ENCODE measurements at regions not wholly inside any gene's neighbourhood (a gene's known extent, or its start where the extent isn't known, plus 50 kb on each side); places are given as distances from the start of the nearest gene placed in this dataset.
"Not testable (repeated sequence)": the region's sequence is repeated elsewhere in the genome, so short reads cannot be mapped to it uniquely, and the experiment has no call there.

- H3K27me3 ChIP-seq (ENCODE audit: insufficient read depth, insufficient read length); H3K4me1 ChIP-seq (ENCODE audit: insufficient read depth, insufficient read length); H3K9ac ChIP-seq (ENCODE audit: insufficient read length, low read depth); DNase-seq (ENCODE audit: low read depth, low spot score); H3K4me3 ChIP-seq (ENCODE audit: insufficient read length, low read depth); H3K9me3 ChIP-seq (ENCODE audit: insufficient read depth, low read length); H3K36me3 ChIP-seq (ENCODE audit: insufficient read depth, insufficient read length, low read length): not testable (repeated sequence)
Measured at GRCh38 chr21:5071180-5071579, 5450.2 kb upstream of the TPTE start.

GRCh38 chr21:5076854-5077253 lies 5444.5 kb upstream of the TPTE start:
- not testable (repeated sequence) for H3K36me3 ChIP-seq (ENCODE audit: insufficient read depth, insufficient read length, low read length); H3K9me3 ChIP-seq (ENCODE audit: insufficient read depth, low read length); H3K4me1 ChIP-seq (ENCODE audit: insufficient read depth, insufficient read length); DNase-seq (ENCODE audit: low read depth, low spot score); H3K4me3 ChIP-seq (ENCODE audit: insufficient read length, low read depth); H3K9ac ChIP-seq (ENCODE audit: insufficient read length, low read depth); H3K27me3 ChIP-seq (ENCODE audit: insufficient read depth, insufficient read length)

GRCh38 chr21:5079361-5079760 lies 5442.0 kb upstream of the TPTE start:
- not testable (repeated sequence) for H3K9me3 ChIP-seq (ENCODE audit: insufficient read depth, low read length); H3K9ac ChIP-seq (ENCODE audit: insufficient read length, low read depth); H3K4me1 ChIP-seq (ENCODE audit: insufficient read depth, insufficient read length); DNase-seq (ENCODE audit: low read depth, low spot score); H3K4me3 ChIP-seq (ENCODE audit: insufficient read length, low read depth); H3K27me3 ChIP-seq (ENCODE audit: insufficient read depth, insufficient read length); H3K36me3 ChIP-seq (ENCODE audit: insufficient read depth, insufficient read length, low read length)

- H3K4me1 ChIP-seq (ENCODE audit: insufficient read depth, insufficient read length); H3K9ac ChIP-seq (ENCODE audit: insufficient read length, low read depth); H3K36me3 ChIP-seq (ENCODE audit: insufficient read depth, insufficient read length, low read length); H3K27me3 ChIP-seq (ENCODE audit: insufficient read depth, insufficient read length); H3K9me3 ChIP-seq (ENCODE audit: insufficient read depth, low read length); DNase-seq (ENCODE audit: low read depth, low spot score); H3K4me3 ChIP-seq (ENCODE audit: insufficient read length, low read depth): not testable (repeated sequence)
Measured at GRCh38 chr21:5080015-5080414, 5441.4 kb upstream of the TPTE start.

- H3K9me3 ChIP-seq (ENCODE audit: insufficient read depth, low read length); H3K4me3 ChIP-seq (ENCODE audit: insufficient read length, low read depth); H3K27me3 ChIP-seq (ENCODE audit: insufficient read depth, insufficient read length); DNase-seq (ENCODE audit: low read depth, low spot score); H3K9ac ChIP-seq (ENCODE audit: insufficient read length, low read depth); H3K4me1 ChIP-seq (ENCODE audit: insufficient read depth, insufficient read length); H3K36me3 ChIP-seq (ENCODE audit: insufficient read depth, insufficient read length, low read length): not testable (repeated sequence)
Measured at GRCh38 chr21:5084246-5084645, 5437.1 kb upstream of the TPTE start.

GRCh38 chr21:5085456-5085855 lies 5435.9 kb upstream of the TPTE start:
- not testable (repeated sequence) for H3K36me3 ChIP-seq (ENCODE audit: insufficient read depth, insufficient read length, low read length); H3K4me1 ChIP-seq (ENCODE audit: insufficient read depth, insufficient read length); DNase-seq (ENCODE audit: low read depth, low spot score); H3K9me3 ChIP-seq (ENCODE audit: insufficient read depth, low read length); H3K27me3 ChIP-seq (ENCODE audit: insufficient read depth, insufficient read length); H3K4me3 ChIP-seq (ENCODE audit: insufficient read length, low read depth); H3K9ac ChIP-seq (ENCODE audit: insufficient read length, low read depth)

- H3K4me3 ChIP-seq (ENCODE audit: insufficient read length, low read depth); H3K36me3 ChIP-seq (ENCODE audit: insufficient read depth, insufficient read length, low read length); DNase-seq (ENCODE audit: low read depth, low spot score): not testable (repeated sequence)
Measured at GRCh38 chr21:5086416-5086815, 5435.0 kb upstream of the TPTE start.

GRCh38 chr21:5088820-5089219 lies 5432.6 kb upstream of the TPTE start:
- not testable (repeated sequence) for H3K9ac ChIP-seq (ENCODE audit: insufficient read length, low read depth)

More at GRCh38 chr21:5086416-5086815, 5435.0 kb upstream of the TPTE start:
- H3K9me3 ChIP-seq (ENCODE audit: insufficient read depth, low read length); H3K9ac ChIP-seq (ENCODE audit: insufficient read length, low read depth); H3K27me3 ChIP-seq (ENCODE audit: insufficient read depth, insufficient read length); H3K4me1 ChIP-seq (ENCODE audit: insufficient read depth, insufficient read length): not testable (repeated sequence)

GRCh38 chr21:5089399-5090089 lies 5431.8 kb upstream of the TPTE start:
- H3K9me3 ChIP-seq (ENCODE audit: insufficient read depth, low read length); DNase-seq (ENCODE audit: low read depth, low spot score); H3K27me3 ChIP-seq (ENCODE audit: insufficient read depth, insufficient read length); H3K4me1 ChIP-seq (ENCODE audit: insufficient read depth, insufficient read length); H3K4me3 ChIP-seq (ENCODE audit: insufficient read length, low read depth); H3K9ac ChIP-seq (ENCODE audit: insufficient read length, low read depth); H3K36me3 ChIP-seq (ENCODE audit: insufficient read depth, insufficient read length, low read length): not testable (repeated sequence)

More at GRCh38 chr21:5088820-5089219, 5432.6 kb upstream of the TPTE start:
- H3K4me3 ChIP-seq (ENCODE audit: insufficient read length, low read depth); H3K27me3 ChIP-seq (ENCODE audit: insufficient read depth, insufficient read length); DNase-seq (ENCODE audit: low read depth, low spot score); H3K36me3 ChIP-seq (ENCODE audit: insufficient read depth, insufficient read length, low read length); H3K4me1 ChIP-seq (ENCODE audit: insufficient read depth, insufficient read length); H3K9me3 ChIP-seq (ENCODE audit: insufficient read depth, low read length): not testable (repeated sequence)

GRCh38 chr21:5090132-5091079 lies 5431.0 kb upstream of the TPTE start:
- not testable (repeated sequence) for DNase-seq (ENCODE audit: low read depth, low spot score); H3K27me3 ChIP-seq (ENCODE audit: insufficient read depth, insufficient read length); H3K9ac ChIP-seq (ENCODE audit: insufficient read length, low read depth); H3K4me3 ChIP-seq (ENCODE audit: insufficient read length, low read depth); H3K9me3 ChIP-seq (ENCODE audit: insufficient read depth, low read length); H3K4me1 ChIP-seq (ENCODE audit: insufficient read depth, insufficient read length); H3K36me3 ChIP-seq (ENCODE audit: insufficient read depth, insufficient read length, low read length)

GRCh38 chr21:5091274-5091673 lies 5430.1 kb upstream of the TPTE start:
- H3K36me3 ChIP-seq (ENCODE audit: insufficient read depth, insufficient read length, low read length); DNase-seq (ENCODE audit: low read depth, low spot score); H3K27me3 ChIP-seq (ENCODE audit: insufficient read depth, insufficient read length); H3K4me1 ChIP-seq (ENCODE audit: insufficient read depth, insufficient read length); H3K4me3 ChIP-seq (ENCODE audit: insufficient read length, low read depth); H3K9me3 ChIP-seq (ENCODE audit: insufficient read depth, low read length); H3K9ac ChIP-seq (ENCODE audit: insufficient read length, low read depth): not testable (repeated sequence)

- not testable (repeated sequence) for H3K4me1 ChIP-seq (ENCODE audit: insufficient read depth, insufficient read length); H3K4me3 ChIP-seq (ENCODE audit: insufficient read length, low read depth)
Measured at GRCh38 chr21:5095628-5096027, 5425.8 kb upstream of the TPTE start.

More at GRCh38 chr21:5095628-5096027, 5425.8 kb upstream of the TPTE start:
- not testable (repeated sequence) for H3K9ac ChIP-seq (ENCODE audit: insufficient read length, low read depth); DNase-seq (ENCODE audit: low read depth, low spot score); H3K27me3 ChIP-seq (ENCODE audit: insufficient read depth, insufficient read length); H3K36me3 ChIP-seq (ENCODE audit: insufficient read depth, insufficient read length, low read length); H3K9me3 ChIP-seq (ENCODE audit: insufficient read depth, low read length)

Measured in NT2/D1 (cell line).